ENCODE measurements at regions not wholly inside any gene's neighbourhood (a gene's known extent, or its start where the extent isn't known, plus 50 kb on each side); places are given as distances from the start of the nearest gene placed in this dataset.

GRCh38 chr12:65517656-65518210 is 239.2 kb downstream of the MSRB3 start:
- DNase-seq (ENCODE audit: low read depth in 2 of 2), result no peak

GRCh38 chr12:65518771-65519170 is 240.3 kb downstream of the MSRB3 start:
- no peak for DNase-seq (ENCODE audit: low read depth in 2 of 2)

GRCh38 chr12:65520658-65521057 is 242.2 kb downstream of the MSRB3 start:
- DNase-seq (ENCODE audit: low read depth in 2 of 2), result no peak

GRCh38 chr12:65522956-65523860 is 244.7 kb downstream of the MSRB3 start:
- no peak for DNase-seq (ENCODE audit: low read depth in 2 of 2)

GRCh38 chr12:65524666-65525065 is 246.2 kb downstream of the MSRB3 start:
- DNase-seq (ENCODE audit: low read depth in 2 of 2), result no peak

- DNase-seq (ENCODE audit: low read depth in 2 of 2), result no peak
These were observed 247.1 kb downstream of the MSRB3 start for GRCh38 chr12:65525491-65526141.

- no peak for DNase-seq (ENCODE audit: low read depth in 2 of 2)
These were observed 247.8 kb downstream of the MSRB3 start for GRCh38 chr12:65526311-65526710.

- no peak for DNase-seq (ENCODE audit: low read depth in 2 of 2)
These were observed 249.6 kb downstream of the MSRB3 start for GRCh38 chr12:65528127-65528526.

GRCh38 chr12:65529106-65529505 is 250.6 kb downstream of the MSRB3 start:
- no peak for DNase-seq (ENCODE audit: low read depth in 2 of 2)

GRCh38 chr12:65529771-65530435 is 251.4 kb downstream of the MSRB3 start:
- DNase-seq (ENCODE audit: low read depth in 2 of 2), result no peak

GRCh38 chr12:65532162-65532561 is 253.7 kb downstream of the MSRB3 start:
- no peak for DNase-seq (ENCODE audit: low read depth in 2 of 2)

GRCh38 chr12:65532764-65533163 is 254.3 kb downstream of the MSRB3 start:
- no peak for DNase-seq (ENCODE audit: low read depth in 2 of 2)

GRCh38 chr12:65533177-65533883 is 254.8 kb downstream of the MSRB3 start:
- DNase-seq (ENCODE audit: low read depth in 2 of 2), result no peak

GRCh38 chr12:65534238-65534841 is 255.9 kb downstream of the MSRB3 start:
- no peak for DNase-seq (ENCODE audit: low read depth in 2 of 2)

GRCh38 chr12:65535946-65536345 is 257.5 kb downstream of the MSRB3 start:
- DNase-seq (ENCODE audit: low read depth in 2 of 2), result no peak

GRCh38 chr12:65536351-65536750 is 257.9 kb downstream of the MSRB3 start:
- DNase-seq (ENCODE audit: low read depth in 2 of 2), result no peak

- no peak for DNase-seq (ENCODE audit: low read depth in 2 of 2)
These were observed 258.6 kb downstream of the MSRB3 start for GRCh38 chr12:65536876-65537681.

- no peak for DNase-seq (ENCODE audit: low read depth in 2 of 2)
These were observed 259.5 kb downstream of the MSRB3 start for GRCh38 chr12:65537978-65538377.

- DNase-seq (ENCODE audit: low read depth in 2 of 2), result no peak
These were observed 260.5 kb downstream of the MSRB3 start for GRCh38 chr12:65539023-65539422.

GRCh38 chr12:65540140-65540539 is 261.7 kb downstream of the MSRB3 start:
- no peak for DNase-seq (ENCODE audit: low read depth in 2 of 2)

Data from stimulated activated CD4-positive, alpha-beta T cell treated with anti-CD3 and anti-CD28 coated beads, Interleukin-4, amount 100 ng/mL, for 48 hours (primary cell).